MM.1S (cell line): ENCODE measurements at regions not wholly inside any gene's neighbourhood (a gene's known extent, or its start where the extent isn't known, plus 50 kb on each side); places are given as distances from the start of the nearest gene placed in this dataset.

Experiments
- DNase-seq: peaks from one replicate; pipeline ENCODE4 v3.0.0-alpha.2; 2015
- H2AFZ ChIP-seq: fragments of 300-600 bp; sonication (generic); 2 replicates; pipeline ENCODE4 v1.6.0; 2016; ENCODE audit warnings: antibody characterized with exemption, low read length
- H3F3A ChIP-seq: fragments of 300-600 bp; sonication (generic); 2 replicates; pipeline ENCODE4 v1.6.1; 2016; ENCODE audit warnings: mild to moderate bottlenecking, antibody characterized with exemption, low read length, moderate library complexity, mixed read lengths; ENCODE audit not compliant: insufficient read depth
- H3K27ac ChIP-seq: fragments of 300-600 bp; sonication (generic); 2 replicates; pipeline ENCODE4 v1.5.1; 2016; ENCODE audit warnings: mild to moderate bottlenecking, low read length
- H3K27me3 ChIP-seq: fragments of 300-600 bp; sonication (generic); replicated peaks from 2 replicates; pipeline ENCODE4 v1.6.0; 2016; ENCODE audit warnings: low read length; ENCODE audit not compliant: insufficient read depth
- H3K36me3 ChIP-seq: fragments of 300-600 bp; sonication (generic); replicated peaks from 2 replicates; pipeline ENCODE4 v1.6.1; 2016; ENCODE audit warnings: mild to moderate bottlenecking, low read length, mixed read lengths; ENCODE audit not compliant: insufficient read depth
- H3K4me1 ChIP-seq: fragments of 300-600 bp; sonication (generic); 2 replicates; pipeline ENCODE4 v1.6.1; 2016; ENCODE audit warnings: low read length, mixed read lengths
- H3K4me2 ChIP-seq: fragments of 300-600 bp; sonication (generic); 2 replicates; pipeline ENCODE4 v1.6.0; 2016; ENCODE audit warnings: low read depth, low read length
- H3K4me3 ChIP-seq: fragments of 300-600 bp; sonication (generic); 2 replicates; pipeline ENCODE4 v1.5.1; 2016; ENCODE audit warnings: low read length, mixed read lengths
- H3K79me2 ChIP-seq: fragments of 300-600 bp; sonication (generic); 2 replicates; pipeline ENCODE4 v1.6.1; 2016; ENCODE audit warnings: mixed run types, low read length, mixed read lengths
- H3K9ac ChIP-seq: fragments of 300-600 bp; sonication (generic); 2 replicates; pipeline ENCODE4 v1.6.1; 2016; ENCODE audit warnings: low read length, mixed read lengths
- H3K9me2 ChIP-seq: fragments of 300-600 bp; sonication (generic); replicated peaks from 2 replicates; pipeline ENCODE4 v1.6.1; 2016; ENCODE audit warnings: mild to moderate bottlenecking, low read length, mixed read lengths; ENCODE audit not compliant: insufficient read depth
- H3K9me3 ChIP-seq: fragments of 300-600 bp; sonication (generic); replicated peaks from 2 replicates; pipeline ENCODE4 v1.6.1; 2016; ENCODE audit warnings: mild to moderate bottlenecking, low read length, mixed read lengths; ENCODE audit not compliant: insufficient read depth
- H4K20me1 ChIP-seq: fragments of 300-600 bp; sonication (generic); 2 replicates; pipeline ENCODE4 v1.6.1; 2016; ENCODE audit warnings: mild to moderate bottlenecking, low read length, moderate library complexity, mixed read lengths; ENCODE audit not compliant: insufficient read depth
- EZH2 ChIP-seq: fragments of 300-600 bp; sonication (generic); optimal IDR thresholded peaks from 2 replicates; pipeline ENCODE3; 2017; ENCODE audit warnings: low read depth, mild to moderate bottlenecking, antibody characterized with exemption, low read length, mixed read lengths
- EZH2phosphoT487 ChIP-seq: fragments of 300-600 bp; sonication (generic); IDR thresholded peaks from 2 replicates; pipeline ENCODE4 v1.6.1; 2018; ENCODE audit warnings: antibody characterized with exemption, low read length
- TF ChIP-seq, protein P1 (sequence below): fragments of 300-600 bp; sonication (generic); IDR thresholded peaks from 2 replicates; pipeline ENCODE4 v1.5.1; 2016; ENCODE audit warnings: antibody characterized with exemption, low read length, mixed read lengths

DNA sequence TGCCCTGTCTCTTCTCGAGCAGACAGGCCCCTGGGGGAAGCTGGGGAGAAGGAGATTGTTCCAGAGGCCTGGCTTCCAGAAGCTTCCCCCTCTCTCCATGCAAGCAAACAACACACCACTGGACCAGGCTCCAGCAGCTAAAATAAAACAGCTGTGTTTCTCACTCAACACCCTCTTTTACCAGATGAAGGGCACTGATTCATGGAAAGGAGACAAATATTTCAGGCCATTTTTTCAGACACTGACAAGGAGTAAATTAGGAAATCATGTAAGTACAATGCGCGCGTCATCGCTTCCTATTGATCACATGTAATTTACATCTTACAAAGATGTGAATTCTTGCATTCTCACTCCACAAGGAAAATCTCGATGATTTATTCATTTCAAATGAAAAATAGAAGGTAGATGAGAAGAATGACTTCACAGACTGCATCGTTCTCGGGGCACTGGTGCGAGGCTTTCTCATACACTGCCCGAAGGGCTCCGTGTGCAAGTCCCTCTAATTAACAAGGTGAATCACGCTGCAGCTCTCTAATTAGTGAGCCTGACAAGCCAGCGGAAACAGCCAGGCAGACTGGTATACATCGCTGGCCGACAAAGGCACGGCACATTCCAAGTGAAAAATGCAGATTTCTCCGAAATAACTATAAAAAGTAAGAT lies 153.6 kb downstream of the KCTD15 start:
- Histone ChIP-seq H3K36me3 (no peaks in the 10 kb centered on the region), H3K9ac (no peak overlapping the region), H3K4me3 (no peak overlapping the region), H3F3A (no peaks in the 10 kb centered on the region), H4K20me1 (no peaks in the 10 kb centered on the region), H3K9me2 (no peaks in the 10 kb centered on the region), H3K27me3 (peaks cover 63% of the 10 kb centered on the region), H3K4me2 (no peak overlapping the region), H3K9me3 (no peaks in the 10 kb centered on the region), H3K79me2 (no peaks in the 10 kb centered on the region), H3K27ac (no peak overlapping the region), H2AFZ (no peak overlapping the region), H3K4me1 (no peaks in the 10 kb centered on the region)
- DNase-seq: no peak
- TF ChIP-seq, protein P1, sequence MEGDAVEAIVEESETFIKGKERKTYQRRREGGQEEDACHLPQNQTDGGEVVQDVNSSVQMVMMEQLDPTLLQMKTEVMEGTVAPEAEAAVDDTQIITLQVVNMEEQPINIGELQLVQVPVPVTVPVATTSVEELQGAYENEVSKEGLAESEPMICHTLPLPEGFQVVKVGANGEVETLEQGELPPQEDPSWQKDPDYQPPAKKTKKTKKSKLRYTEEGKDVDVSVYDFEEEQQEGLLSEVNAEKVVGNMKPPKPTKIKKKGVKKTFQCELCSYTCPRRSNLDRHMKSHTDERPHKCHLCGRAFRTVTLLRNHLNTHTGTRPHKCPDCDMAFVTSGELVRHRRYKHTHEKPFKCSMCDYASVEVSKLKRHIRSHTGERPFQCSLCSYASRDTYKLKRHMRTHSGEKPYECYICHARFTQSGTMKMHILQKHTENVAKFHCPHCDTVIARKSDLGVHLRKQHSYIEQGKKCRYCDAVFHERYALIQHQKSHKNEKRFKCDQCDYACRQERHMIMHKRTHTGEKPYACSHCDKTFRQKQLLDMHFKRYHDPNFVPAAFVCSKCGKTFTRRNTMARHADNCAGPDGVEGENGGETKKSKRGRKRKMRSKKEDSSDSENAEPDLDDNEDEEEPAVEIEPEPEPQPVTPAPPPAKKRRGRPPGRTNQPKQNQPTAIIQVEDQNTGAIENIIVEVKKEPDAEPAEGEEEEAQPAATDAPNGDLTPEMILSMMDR: no peak
- TF ChIP-seq EZH2phosphoT487 (no peak), EZH2 (no peak)

DNA sequence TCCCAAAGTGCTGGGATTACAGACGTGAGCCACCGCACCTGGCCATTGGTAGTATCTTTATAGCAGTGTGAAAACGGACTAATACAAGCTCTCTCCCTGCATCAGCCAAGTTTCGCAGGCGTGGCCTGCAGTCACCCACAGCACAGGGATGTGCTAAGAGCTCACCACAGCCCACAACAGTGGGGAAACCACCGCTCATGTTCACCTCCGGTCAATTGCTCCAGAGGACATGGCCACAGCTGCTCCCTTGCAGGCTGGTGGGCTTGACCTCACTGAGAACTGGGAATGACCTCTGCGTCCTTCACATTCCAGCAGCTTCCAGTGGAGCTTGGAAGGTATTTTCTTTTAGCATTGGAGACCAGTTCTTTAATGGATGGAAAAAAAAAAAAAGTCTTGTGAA lies 156.4 kb downstream of the KCTD15 start:
- Histone ChIP-seq H3K4me1 (no peaks in the 10 kb centered on the region), H3K9me3 (no peaks in the 10 kb centered on the region), H3K4me3 (no peak overlapping the region), H3K27ac (no peak overlapping the region), H3K79me2 (no peaks in the 10 kb centered on the region), H3F3A (no peaks in the 10 kb centered on the region), H4K20me1 (no peaks in the 10 kb centered on the region), H3K9ac (no peak overlapping the region), H2AFZ (no peak overlapping the region), H3K4me2 (no peak overlapping the region), H3K36me3 (no peaks in the 10 kb centered on the region), H3K27me3 (peaks cover 60% of the 10 kb centered on the region), H3K9me2 (no peaks in the 10 kb centered on the region)
- TF ChIP-seq, protein P1: no peak
- TF ChIP-seq EZH2 (no peak), EZH2phosphoT487 (no peak)
- peak; percentile 70 for DNase-seq

DNA sequence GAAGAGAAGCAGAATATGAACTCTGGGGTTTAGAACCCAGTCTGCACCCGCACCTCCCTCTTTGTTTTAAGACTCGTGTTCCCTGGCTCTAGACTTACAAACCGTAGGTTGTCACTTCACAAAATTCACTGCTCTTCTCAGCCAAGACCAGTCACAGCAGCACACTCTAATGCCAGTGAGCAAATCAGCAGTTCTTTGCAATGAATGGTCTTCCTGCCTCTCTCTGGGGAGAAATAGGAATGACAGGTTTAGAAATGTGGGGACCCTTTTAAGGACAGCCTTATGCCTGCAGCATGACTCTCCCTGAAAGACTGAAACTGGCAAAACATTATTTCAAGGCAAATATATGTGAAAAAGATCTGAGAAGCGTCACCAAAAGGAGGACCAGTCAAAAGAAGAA lies 156.9 kb downstream of the KCTD15 start:
- Histone ChIP-seq H3K79me2 (no peaks in the 10 kb centered on the region), H2AFZ (no peak overlapping the region), H3K9ac (no peak overlapping the region), H4K20me1 (no peaks in the 10 kb centered on the region), H3K4me1 (no peaks in the 10 kb centered on the region), H3K27ac (no peak overlapping the region), H3K9me3 (no peaks in the 10 kb centered on the region), H3K36me3 (no peaks in the 10 kb centered on the region), H3F3A (no peaks in the 10 kb centered on the region), H3K4me3 (no peak overlapping the region), H3K27me3 (peaks cover 59% of the 10 kb centered on the region), H3K4me2 (no peak overlapping the region), H3K9me2 (no peaks in the 10 kb centered on the region)
- DNase-seq: no peak
- TF ChIP-seq EZH2 (no peak), EZH2phosphoT487 (no peak)
- TF ChIP-seq, protein P1: no peak
